LoVo (cell line): ENCODE measurements at regions not wholly inside any gene's neighbourhood (a gene's known extent, or its start where the extent isn't known, plus 50 kb on each side); places are given as distances from the start of the nearest gene placed in this dataset.

Experiments used
- DNase-seq: peaks from one replicate; pipeline ENCODE4 v3.0.0-alpha.2; 2016; ENCODE audit warnings: low spot score

- DNase-seq: no peak
Observed at GRCh38 chr5:11998397-11998796, 94.2 kb upstream of the CTNND2 start.

DNA sequence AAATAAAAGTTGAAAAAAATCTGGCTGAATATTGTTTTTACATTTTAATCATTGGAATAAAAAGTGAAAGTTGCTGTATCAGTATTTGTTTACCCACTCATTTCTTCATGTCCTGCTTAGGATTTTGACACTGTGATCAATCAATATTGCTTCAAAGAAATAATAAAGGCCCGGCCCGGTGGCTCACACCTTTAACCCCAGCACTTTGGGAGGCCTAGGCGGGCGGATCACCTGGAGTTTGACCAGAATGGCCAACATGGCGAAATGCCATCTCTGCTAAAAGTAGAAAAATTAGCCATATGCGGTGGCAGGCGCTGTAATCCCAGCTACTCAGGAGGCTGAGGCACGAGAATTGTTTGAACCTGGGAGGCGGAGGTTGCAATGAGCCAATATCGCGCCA lies 93.7 kb upstream of the CTNND2 start:
- no peak for DNase-seq

DNA sequence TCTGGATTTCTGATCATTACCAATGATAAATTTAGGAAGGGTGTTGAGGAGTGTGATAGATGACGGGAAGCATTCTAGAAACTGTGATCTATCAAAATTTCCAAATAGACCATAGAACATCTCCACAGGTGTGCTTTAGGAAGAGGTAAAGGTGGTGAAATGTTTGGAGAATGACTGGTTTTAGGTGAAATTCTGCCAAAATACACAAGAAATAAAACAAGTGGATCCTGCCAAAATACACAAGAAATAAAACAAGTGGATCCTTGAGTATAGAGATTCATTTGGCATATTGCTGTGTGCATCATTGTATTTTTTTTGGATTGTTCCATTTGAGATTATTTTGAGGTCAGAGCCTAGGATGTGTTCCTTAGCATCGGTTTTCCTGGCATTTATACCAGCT lies 88.3 kb upstream of the CTNND2 start:
- DNase-seq: no peak

GRCh38 chr5:11985993-11986392 lies 81.7 kb upstream of the CTNND2 start:
- no peak for DNase-seq

DNA sequence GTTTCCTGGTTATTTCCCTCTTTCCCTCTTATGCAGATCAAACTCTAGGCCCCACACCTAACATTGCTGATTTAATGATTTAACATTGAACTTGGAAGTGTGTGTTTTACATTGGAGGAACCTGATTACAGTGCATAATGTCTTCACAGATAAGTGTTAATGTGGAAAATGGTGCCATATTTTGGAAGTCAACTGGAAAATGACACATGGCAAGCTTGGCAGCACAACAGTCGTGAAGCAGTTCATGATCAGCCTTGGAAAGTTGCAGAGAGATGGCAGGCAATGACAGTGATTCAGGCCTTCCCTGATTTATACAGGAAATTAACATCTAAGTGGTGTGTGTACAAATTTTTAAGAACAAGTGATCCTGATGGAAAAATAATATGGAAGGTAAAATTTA lies 80.0 kb upstream of the CTNND2 start:
- no peak for DNase-seq

- DNase-seq: no peak
Observed at GRCh38 chr5:11981986-11982385, 77.7 kb upstream of the CTNND2 start.

DNA sequence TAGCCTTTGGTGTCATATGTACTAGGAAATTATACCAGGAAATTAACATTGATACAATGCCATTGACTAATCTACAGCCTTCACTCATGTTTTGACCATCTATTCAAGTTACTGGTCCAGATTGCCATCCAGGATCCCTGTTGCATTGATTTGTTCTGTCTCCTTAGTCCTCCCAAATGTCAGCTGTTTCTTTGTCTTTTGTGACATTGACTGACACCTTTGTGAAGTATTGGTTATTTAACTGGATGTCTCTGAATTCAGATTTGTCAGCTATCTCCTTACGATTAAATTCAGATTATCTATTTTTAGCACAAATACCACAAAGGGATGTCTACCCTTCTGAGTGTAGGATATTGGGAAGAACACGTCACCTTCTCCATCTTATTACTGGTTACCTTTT lies 73.7 kb upstream of the CTNND2 start:
- DNase-seq: no peak

DNA sequence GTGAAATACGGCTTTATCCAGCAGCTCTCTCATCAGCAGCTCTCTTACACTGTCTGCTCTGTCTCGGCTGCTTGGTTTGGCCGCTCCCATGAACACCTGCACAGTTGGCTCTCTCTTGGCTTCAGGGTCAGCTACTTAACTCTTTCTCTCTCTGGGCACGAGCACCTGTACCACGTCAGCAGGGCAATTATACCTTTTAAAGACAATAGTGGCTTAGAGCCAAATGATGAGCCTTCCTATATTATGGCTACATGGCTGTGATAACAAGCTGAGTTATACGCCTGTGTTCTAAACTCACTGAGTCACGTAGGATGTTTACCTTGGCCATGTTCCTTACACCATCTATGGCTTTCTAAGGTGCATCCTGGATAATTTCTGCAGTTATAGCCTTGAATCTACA lies 69.2 kb upstream of the CTNND2 start:
- no peak for DNase-seq

- no peak for DNase-seq
Observed at GRCh38 chr5:11963227-11963626, 59.0 kb upstream of the CTNND2 start.

DNA sequence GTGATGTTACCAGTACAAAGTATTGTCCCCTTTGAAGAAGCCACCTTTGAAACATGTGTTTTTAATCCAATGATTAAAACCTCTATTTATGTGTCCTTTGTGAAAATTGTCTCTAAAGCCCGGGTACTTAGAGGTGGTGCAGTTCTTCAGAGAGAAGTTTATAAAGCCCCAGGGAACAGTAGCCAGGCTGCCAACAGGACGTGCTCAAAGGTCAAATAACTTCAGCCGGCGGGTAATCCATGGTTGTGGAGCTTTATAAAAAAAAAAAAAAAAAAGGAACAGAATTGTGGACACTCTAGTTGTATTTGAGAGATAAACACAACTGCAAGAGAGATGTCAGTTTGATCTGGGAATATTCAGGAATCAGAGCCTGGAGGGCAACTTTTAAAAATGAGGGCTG lies 57.9 kb upstream of the CTNND2 start:
- DNase-seq: no peak

GRCh38 chr5:11958321-11958720 lies 54.1 kb upstream of the CTNND2 start:
- DNase-seq: no peak

GRCh38 chr5:11955331-11955730 lies 51.1 kb upstream of the CTNND2 start:
- no peak for DNase-seq
